ENCODE measurements at regions not wholly inside any gene's neighbourhood (a gene's known extent, or its start where the extent isn't known, plus 50 kb on each side); places are given as distances from the start of the nearest gene placed in this dataset.

- no peak for TF ChIP-seq GATA3 (IDR thresholded peaks at IDR 0.05; ENCODE audit: low read depth, low read length)
- no peak for TF ChIP-seq GATA2 (IDR thresholded peaks at IDR 0.05; ENCODE audit: low read depth, low read length)
These were observed 295.5 kb downstream of the MEIS1 start for GRCh38 chr2:66730441-66730840.

Data from SH-SY5Y (cell line).